Umbilical cord (tissue), 1 donor: ENCODE measurements at regions not wholly inside any gene's neighbourhood (a gene's known extent, or its start where the extent isn't known, plus 50 kb on each side); places are given as distances from the start of the nearest gene placed in this dataset.

Experiments
- DNase-seq: peaks from one replicate; pipeline ENCODE4 v3.0.0-alpha.2; 2015; ENCODE audit warnings: low spot score

- no peak for DNase-seq
Observed at GRCh38 chr10:106183041-106183440, 981.5 kb downstream of the SORCS1 start.

- DNase-seq = no peak
Observed at GRCh38 chr10:106182542-106182941, 982.0 kb downstream of the SORCS1 start.

GRCh38 chr10:106181501-106181900, 983.0 kb downstream of the SORCS1 start:
- peak; percentile 12 for DNase-seq

GRCh38 chr10:106179430-106179829, 985.1 kb downstream of the SORCS1 start:
- no peak for DNase-seq

GRCh38 chr10:106175760-106176377, 988.6 kb downstream of the SORCS1 start:
- DNase-seq = peak; percentile 17

GRCh38 chr10:106173838-106174237, 990.7 kb downstream of the SORCS1 start:
- no peak for DNase-seq

GRCh38 chr10:106169241-106169640, 995.3 kb downstream of the SORCS1 start:
- DNase-seq = peak; percentile 8

GRCh38 chr10:106167946-106168345, 996.6 kb downstream of the SORCS1 start:
- DNase-seq = no peak

- peak; percentile 53 for DNase-seq
Observed at GRCh38 chr10:106158241-106158640, 1006.3 kb downstream of the SORCS1 start.

- DNase-seq = peak; percentile 69
Observed at GRCh38 chr10:106147021-106147420, 1017.5 kb downstream of the SORCS1 start.

GRCh38 chr10:106139915-106140314, 1024.6 kb downstream of the SORCS1 start:
- no peak for DNase-seq

- no peak for DNase-seq
Observed at GRCh38 chr10:106136175-106136574, 1028.3 kb downstream of the SORCS1 start.

GRCh38 chr10:106134326-106135000, 1030.0 kb downstream of the SORCS1 start:
- DNase-seq = no peak

GRCh38 chr10:106133451-106133850, 1031.1 kb downstream of the SORCS1 start:
- no peak for DNase-seq

- no peak for DNase-seq
Observed at GRCh38 chr10:106132956-106133355, 1031.5 kb downstream of the SORCS1 start.

GRCh38 chr10:106114656-106115186, 1049.8 kb downstream of the SORCS1 start:
- no peak for DNase-seq

- DNase-seq = peak; percentile 53
Observed at GRCh38 chr10:106111246-106111645, 1053.3 kb downstream of the SORCS1 start.

GRCh38 chr10:106107706-106108105, 1056.8 kb downstream of the SORCS1 start:
- peak; percentile 53 for DNase-seq

GRCh38 chr10:106106114-106106513, 1058.4 kb downstream of the SORCS1 start:
- no peak for DNase-seq

GRCh38 chr10:106089855-106090254, 1074.7 kb downstream of the SORCS1 start:
- no peak for DNase-seq

- no peak for DNase-seq
Observed at GRCh38 chr10:106086391-106086790, 1078.1 kb downstream of the SORCS1 start.

- no peak for DNase-seq
Observed at GRCh38 chr10:106083572-106083971, 1080.9 kb downstream of the SORCS1 start.

GRCh38 chr10:106082865-106083264, 1081.6 kb downstream of the SORCS1 start:
- no peak for DNase-seq
